ENCODE measurements at regions not wholly inside any gene's neighbourhood (a gene's known extent, or its start where the extent isn't known, plus 50 kb on each side); places are given as distances from the start of the nearest gene placed in this dataset.

GRCh38 chr13:54573186-54573585 is 1544.6 kb downstream of the OLFM4 start:
- CTCF ChIA-PET (ENCODE audit: partially characterized antibody), result interaction anchor here (0.6 to 2.5 kb wide), 11 partner anchors 12 to 586 kb away, joined by 3 to 7 read pairs (median 3); no protein-coding TSS in a partner anchor
- H3K56ac ChIP-seq (replicated peaks; ENCODE audit: insufficient read length, low read depth, low read length), result no peak overlapping the region
- no peak overlapping the region for H4K8ac ChIP-seq (ENCODE audit: extremely low read depth, insufficient read depth, low read length)
- 0 out of 2 replicates have a peak overlapping the region, but pooled peaks have one; percentile 82 for H2BK20ac ChIP-seq (ENCODE audit: low read length)
- H3K27me3 ChIP-seq (replicated peaks in 1 of 4; ENCODE audit: control insufficient read depth in 3 of 4, extremely low read depth in 1 of 4, insufficient read depth in 3 of 4, low read length in 3 of 4), result no peaks in the 10 kb centered on the region
- no peak overlapping the region for H2BK120ac ChIP-seq (replicated peaks; ENCODE audit: low read depth, low read length)
- DNase-seq (ENCODE audit: low read depth in 1 of 2, low spot score in 2 of 2), result peak in 1 of 2 experiments; percentile 2
- H2AK5ac ChIP-seq (ENCODE audit: low read depth, low read length), result no peak overlapping the region
- no peaks in the 10 kb centered on the region for H3K36me3 ChIP-seq (ENCODE audit: control insufficient read depth in 2 of 4, insufficient read depth in 4 of 4, low read length in 3 of 4)
- H3K9me3 ChIP-seq (ENCODE audit: insufficient read depth in 2 of 2, low read depth in 1 of 2, low read length in 1 of 2), result no peaks in the 10 kb centered on the region
- POLR2A ChIA-PET (ENCODE audit: partially characterized antibody), result no interaction called here
- H2BK5ac ChIP-seq (ENCODE audit: low read depth, low read length), result no peak overlapping the region
- H3K4me1 ChIP-seq (replicated peaks in 1 of 4; ENCODE audit: control insufficient read depth in 3 of 4, insufficient read depth in 4 of 4, low read length in 3 of 4), result peaks cover 0 to 6% (median 0%) of the 10 kb centered on the region in 4 experiments; a peak in 2 of 7 replicates
- 88% methylated on average over 6 of the region's 6 CpGs; no CpG with 5 or more reads in 1 of the 2 experiments for WGBS, 2 experiments (ENCODE audit: extremely low coverage in 1 of 2, insufficient coverage in 1 of 2, insufficient read length in 1 of 2, insufficient replicate concordance in 2 of 2, low coverage in 1 of 2, low lambda C conversion rate in 2 of 2, missing lambda C conversion rate in 1 of 2)
- no peaks in the 10 kb centered on the region for H3K79me2 ChIP-seq (ENCODE audit: control insufficient read depth in 1 of 2, insufficient read depth in 2 of 2, low read length in 2 of 2)
- H4K91ac ChIP-seq (replicated peaks; ENCODE audit: insufficient read length, low read length), result no peak overlapping the region
- no peak overlapping the region for H2AFZ ChIP-seq (ENCODE audit: low read length)
- no peak overlapping the region for H3K14ac ChIP-seq (ENCODE audit: insufficient read length)
- TF ChIP-seq CTCF (IDR thresholded peaks at IDR 0.05; ENCODE audit: control extremely low read depth in 1 of 3, insufficient read depth in 1 of 3, low read depth in 1 of 3, low read length in 3 of 3) (peak; percentile 4 to 28 (median 25); a peak in 2 of 4 replicates), SP4 (IDR thresholded peaks at IDR 0.05; ENCODE audit: low read length) (no peak), EP300 (IDR thresholded peaks at IDR 0.05; ENCODE audit: borderline replicate concordance in 1 of 2, low read depth in 2 of 2, low read length in 2 of 2) (no peak), RAD21 (IDR thresholded peaks at IDR 0.05 in 1 of 2, conservative IDR thresholded peaks at IDR 0.05 in 1 of 2; ENCODE audit: low read depth in 2 of 2, low read length in 2 of 2) (peak; percentile 8 to 35; a peak in 3 of 4 replicates)
- H3K23ac ChIP-seq (ENCODE audit: insufficient read length), result no peak overlapping the region
- H3K18ac ChIP-seq (ENCODE audit: extremely low read depth, low read length), result no peak overlapping the region
- 0 out of 2 replicates have a peak overlapping the region, but pooled peaks have one; percentile 63 for H2BK15ac ChIP-seq (ENCODE audit: low read length)
- H3K4ac ChIP-seq (replicated peaks; ENCODE audit: insufficient read length, low read depth, low read length), result no peak overlapping the region
- H3K27ac ChIP-seq (ENCODE audit: low read depth, low read length), result no peak overlapping the region
- H3K4me3 ChIP-seq (ENCODE audit: extremely low read depth in 1 of 4, insufficient read depth in 2 of 4, low read depth in 3 of 4, low read length in 4 of 4), result no peak overlapping the region
- H3K4me2 ChIP-seq (ENCODE audit: insufficient read depth in 1 of 2, low read depth in 2 of 2, low read length in 2 of 2), result no peak overlapping the region; a peak in 1 of 4 replicates
- FAIRE-seq, result no peak
- no peaks in the 10 kb centered on the region for H4K20me1 ChIP-seq (replicated peaks in 1 of 2; ENCODE audit: control insufficient read depth in 1 of 2, insufficient read depth in 2 of 2, low read length in 2 of 2)
- no peaks in the 10 kb centered on the region; the same call in 1 of the 2 replicates for H3K23me2 ChIP-seq (ENCODE audit: low read depth, low read length)
- no peak overlapping the region for H3K9ac ChIP-seq (replicated peaks in 1 of 4; ENCODE audit: extremely low read depth in 1 of 4, low read depth in 3 of 4, low read length in 3 of 4)
- H2BK12ac ChIP-seq (ENCODE audit: low read depth, low read length), result no peak overlapping the region
- H3K79me1 ChIP-seq (ENCODE audit: low read depth, low read length), result no peaks in the 10 kb centered on the region
- H4K5ac ChIP-seq (ENCODE audit: insufficient read length, low read depth, low read length), result no peak overlapping the region

All from H1 (cell line).